ENCODE measurements at regions not wholly inside any gene's neighbourhood (a gene's known extent, or its start where the extent isn't known, plus 50 kb on each side); places are given as distances from the start of the nearest gene placed in this dataset.

DNA sequence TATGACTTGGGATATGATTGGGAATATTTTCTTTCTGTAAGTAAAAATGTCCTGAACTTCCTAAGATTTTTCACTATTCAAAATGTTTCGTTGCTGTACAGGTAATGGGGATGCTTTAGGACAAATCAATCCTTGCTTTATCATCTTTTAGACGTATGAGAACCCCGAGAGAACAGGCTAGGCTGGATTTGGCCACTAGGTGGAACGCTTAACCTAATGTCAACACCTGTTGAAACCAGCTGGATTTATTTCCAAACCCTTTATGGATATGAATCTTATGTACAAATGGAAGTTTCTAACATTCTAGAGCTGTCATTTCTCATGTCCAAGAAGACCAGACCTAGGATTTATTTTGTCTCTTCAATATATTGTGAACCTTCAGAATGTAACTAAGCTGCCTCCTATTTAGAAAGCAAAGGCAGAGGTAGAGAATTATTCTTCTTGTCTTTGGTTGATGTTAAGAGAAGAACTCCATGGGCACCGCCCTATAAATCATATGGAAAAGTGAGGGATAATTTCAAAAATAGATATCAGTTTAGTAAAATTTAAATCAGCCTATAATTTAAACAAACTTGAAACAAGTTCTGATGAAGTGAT is 96.7 kb downstream of the PMAIP1 start:
- H3K23ac ChIP-seq (ENCODE audit: insufficient read length) = no peak overlapping the region
- peak; percentile 82 for FAIRE-seq
- no peak overlapping the region for H4K5ac ChIP-seq (ENCODE audit: insufficient read length, low read depth, low read length)
- H3K4me1 ChIP-seq (replicated peaks in 1 of 4; ENCODE audit: control insufficient read depth in 3 of 4, insufficient read depth in 4 of 4, low read length in 3 of 4) = no peaks in the 10 kb centered on the region
- peak; percentile 81 to 86 for TF ChIP-seq RAD21 (IDR thresholded peaks at IDR 0.05 in 1 of 2, conservative IDR thresholded peaks at IDR 0.05 in 1 of 2; ENCODE audit: low read depth in 2 of 2, low read length in 2 of 2)
- peak in 2 of 3 experiments; percentile 63 to 72; a peak in 3 of 4 replicates for TF ChIP-seq CTCF (IDR thresholded peaks at IDR 0.05; ENCODE audit: control extremely low read depth in 1 of 3, insufficient read depth in 1 of 3, low read depth in 1 of 3, low read length in 3 of 3)
- TF ChIP-seq KDM5A (IDR thresholded peaks at IDR 0.05; ENCODE audit: low read length) = no peak
- no peak overlapping the region for H2BK20ac ChIP-seq (ENCODE audit: low read length)
- H3K9me3 ChIP-seq (ENCODE audit: insufficient read depth in 2 of 2, low read depth in 1 of 2, low read length in 1 of 2) = no peaks in the 10 kb centered on the region
- H4K8ac ChIP-seq (ENCODE audit: extremely low read depth, insufficient read depth, low read length) = no peak overlapping the region
- no peak overlapping the region for H3K4ac ChIP-seq (replicated peaks; ENCODE audit: insufficient read length, low read depth, low read length)
- H3K56ac ChIP-seq (replicated peaks; ENCODE audit: insufficient read length, low read depth, low read length) = no peak overlapping the region
- no peaks in the 10 kb centered on the region for H3K36me3 ChIP-seq (ENCODE audit: control insufficient read depth in 2 of 4, insufficient read depth in 4 of 4, low read length in 3 of 4)
- no peak overlapping the region for H3K18ac ChIP-seq (ENCODE audit: extremely low read depth, low read length)
- peak overlapping the region in 1 of 4 experiments; percentile 34; a peak in 1 of 7 replicates for H3K9ac ChIP-seq (replicated peaks in 1 of 4; ENCODE audit: extremely low read depth in 1 of 4, low read depth in 3 of 4, low read length in 3 of 4)
- H4K20me1 ChIP-seq (replicated peaks in 1 of 2; ENCODE audit: control insufficient read depth in 1 of 2, insufficient read depth in 2 of 2, low read length in 2 of 2) = no peaks in the 10 kb centered on the region
- no peak overlapping the region for H2AK5ac ChIP-seq (ENCODE audit: low read depth, low read length)
- no peak overlapping the region for H2BK12ac ChIP-seq (ENCODE audit: low read depth, low read length)
- ChIA-PET POLR2A (ENCODE audit: partially characterized antibody) (no interaction called here), CTCF (ENCODE audit: partially characterized antibody) (interaction anchor here (0.6 to 5.2 kb wide), 66 partner anchors 8 to 1396 kb away, joined by 3 to 61 read pairs (median 3); no protein-coding TSS in a partner anchor)
- DNase-seq (ENCODE audit: low read depth in 1 of 2, low spot score in 2 of 2) = no peak
- H2BK5ac ChIP-seq (ENCODE audit: low read depth, low read length) = no peak overlapping the region
- no peaks in the 10 kb centered on the region for H3K79me1 ChIP-seq (ENCODE audit: low read depth, low read length)
- WGBS, 2 experiments (ENCODE audit: extremely low coverage in 1 of 2, insufficient coverage in 1 of 2, insufficient read length in 1 of 2, insufficient replicate concordance in 2 of 2, low coverage in 1 of 2, low lambda C conversion rate in 2 of 2, missing lambda C conversion rate in 1 of 2) = 44% methylated on average over 5 of the region's 5 CpGs; no CpG with 5 or more reads in 1 of the 2 experiments
- no peak overlapping the region for H4K91ac ChIP-seq (replicated peaks; ENCODE audit: insufficient read length, low read length)
- no peak overlapping the region for H2AFZ ChIP-seq (ENCODE audit: low read length)
- no peaks in the 10 kb centered on the region for H3K27me3 ChIP-seq (replicated peaks in 1 of 4; ENCODE audit: control insufficient read depth in 3 of 4, extremely low read depth in 1 of 4, insufficient read depth in 3 of 4, low read length in 3 of 4)
- H3K27ac ChIP-seq (ENCODE audit: low read depth, low read length) = no peak overlapping the region
- H3K23me2 ChIP-seq (ENCODE audit: low read depth, low read length) = no peaks in the 10 kb centered on the region
- H2BK120ac ChIP-seq (replicated peaks; ENCODE audit: low read depth, low read length) = no peak overlapping the region
- H2BK15ac ChIP-seq (ENCODE audit: low read length) = no peak overlapping the region
- no peak overlapping the region for H3K4me2 ChIP-seq (ENCODE audit: insufficient read depth in 1 of 2, low read depth in 2 of 2, low read length in 2 of 2)
- no peaks in the 10 kb centered on the region for H3K79me2 ChIP-seq (ENCODE audit: control insufficient read depth in 1 of 2, insufficient read depth in 2 of 2, low read length in 2 of 2)
- no peak overlapping the region for H3K4me3 ChIP-seq (ENCODE audit: extremely low read depth in 1 of 4, insufficient read depth in 2 of 4, low read depth in 3 of 4, low read length in 4 of 4)
- H3K14ac ChIP-seq (ENCODE audit: insufficient read length) = no peak overlapping the region

All from H1 (cell line).